ENCODE measurements at regions not wholly inside any gene's neighbourhood (a gene's known extent, or its start where the extent isn't known, plus 50 kb on each side); places are given as distances from the start of the nearest gene placed in this dataset.
"Not testable (repeated sequence)": the region's sequence is repeated elsewhere in the genome, so short reads cannot be mapped to it uniquely, and the experiment has no call there.

DNA sequence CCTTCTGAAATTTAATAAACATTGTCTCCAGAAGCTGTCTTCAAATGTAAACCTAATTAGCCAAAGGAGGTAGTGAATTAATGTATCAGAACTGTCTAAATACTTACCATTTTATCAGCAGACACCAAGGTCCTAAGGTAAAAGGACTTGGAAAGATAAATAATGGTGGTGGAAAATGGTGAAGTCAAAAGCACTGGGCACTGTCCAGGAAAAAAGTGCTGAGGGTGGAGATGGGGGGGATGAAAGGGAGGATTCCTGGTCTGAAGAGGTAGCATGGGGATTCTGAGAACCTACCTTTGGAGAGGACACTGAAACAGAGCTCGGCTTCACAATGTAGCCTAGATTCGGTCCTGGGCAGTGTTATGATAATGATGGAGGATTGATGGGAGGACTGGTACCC, 149.0 kb upstream of the DPH6 start:
- TF ChIP-seq POLR2A (IDR thresholded peaks at IDR 0.05; ENCODE audit: low read depth, low read length), result no peak
- DNase-seq (ENCODE audit: insufficient read length, low spot score) (no peak), FAIRE-seq (no peak)

DNA sequence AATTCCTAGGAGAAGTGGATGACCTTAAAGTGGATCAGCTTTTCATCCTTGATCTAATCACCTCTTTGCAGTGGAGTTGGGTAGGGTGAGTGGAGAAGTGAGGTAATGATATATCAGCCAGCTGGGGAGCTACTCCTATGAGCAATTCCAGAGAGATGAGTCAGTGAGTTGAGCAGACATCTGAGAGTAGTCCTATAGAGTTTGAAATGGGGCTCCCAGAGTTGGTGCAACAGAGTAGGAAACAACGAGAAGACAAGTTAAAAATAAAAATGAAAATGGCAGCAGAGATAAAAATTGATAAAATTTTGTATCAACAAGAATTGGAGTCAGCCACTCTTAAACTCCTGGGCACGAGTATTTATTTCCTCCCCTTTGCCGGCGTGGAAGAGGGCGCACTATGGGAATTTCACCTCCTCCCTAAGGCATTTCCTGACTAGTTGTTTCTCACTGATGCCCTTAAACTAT, 150.8 kb upstream of the DPH6 start:
- no peak for TF ChIP-seq POLR2A (IDR thresholded peaks at IDR 0.05; ENCODE audit: low read depth, low read length)
- DNase-seq (ENCODE audit: insufficient read length, low spot score), result peak; percentile 59
- peak; percentile 98 for FAIRE-seq

- TF ChIP-seq POLR2A (IDR thresholded peaks at IDR 0.05; ENCODE audit: low read depth, low read length), result no peak
- FAIRE-seq (peak; percentile 80), DNase-seq (ENCODE audit: insufficient read length, low spot score) (no peak)
These were observed 151.8 kb upstream of the DPH6 start for GRCh38 chr15:35697549-35698299.

GRCh38 chr15:35698331-35698730, 152.4 kb upstream of the DPH6 start:
- no peak for TF ChIP-seq POLR2A (IDR thresholded peaks at IDR 0.05; ENCODE audit: low read depth, low read length)
- DNase-seq (ENCODE audit: insufficient read length, low spot score), result no peak
- no peak for FAIRE-seq

GRCh38 chr15:35698966-35699575, 153.1 kb upstream of the DPH6 start:
- no peak for DNase-seq (ENCODE audit: insufficient read length, low spot score)
- peak; percentile 74 for FAIRE-seq
- no peak for TF ChIP-seq POLR2A (IDR thresholded peaks at IDR 0.05; ENCODE audit: low read depth, low read length)

DNA sequence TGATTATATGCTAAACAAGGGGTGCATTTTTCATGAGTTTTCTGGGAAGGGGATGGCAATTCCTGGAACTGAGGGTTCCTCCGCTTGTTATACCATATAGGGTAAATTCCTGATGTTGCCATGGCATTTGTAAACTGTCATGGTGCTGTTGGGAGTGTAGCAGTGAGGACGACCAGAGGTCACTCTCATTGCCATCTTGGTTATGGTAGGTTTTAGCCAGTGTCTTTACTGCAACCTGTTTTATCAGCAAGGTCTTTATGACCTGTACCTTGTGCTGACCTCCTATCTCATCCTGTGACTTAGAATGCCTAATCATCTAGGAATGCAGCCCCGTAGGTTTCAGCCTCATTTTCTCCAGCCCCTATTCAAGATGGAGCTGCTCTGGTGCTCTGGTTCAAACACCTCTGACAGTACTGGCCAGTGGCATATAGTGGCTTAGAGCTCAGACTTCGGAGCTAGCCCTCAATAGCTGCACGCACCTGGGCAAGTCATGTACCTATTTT, 154.2 kb upstream of the DPH6 start:
- not testable (repeated sequence) for FAIRE-seq; DNase-seq (ENCODE audit: insufficient read length, low spot score)

DNA sequence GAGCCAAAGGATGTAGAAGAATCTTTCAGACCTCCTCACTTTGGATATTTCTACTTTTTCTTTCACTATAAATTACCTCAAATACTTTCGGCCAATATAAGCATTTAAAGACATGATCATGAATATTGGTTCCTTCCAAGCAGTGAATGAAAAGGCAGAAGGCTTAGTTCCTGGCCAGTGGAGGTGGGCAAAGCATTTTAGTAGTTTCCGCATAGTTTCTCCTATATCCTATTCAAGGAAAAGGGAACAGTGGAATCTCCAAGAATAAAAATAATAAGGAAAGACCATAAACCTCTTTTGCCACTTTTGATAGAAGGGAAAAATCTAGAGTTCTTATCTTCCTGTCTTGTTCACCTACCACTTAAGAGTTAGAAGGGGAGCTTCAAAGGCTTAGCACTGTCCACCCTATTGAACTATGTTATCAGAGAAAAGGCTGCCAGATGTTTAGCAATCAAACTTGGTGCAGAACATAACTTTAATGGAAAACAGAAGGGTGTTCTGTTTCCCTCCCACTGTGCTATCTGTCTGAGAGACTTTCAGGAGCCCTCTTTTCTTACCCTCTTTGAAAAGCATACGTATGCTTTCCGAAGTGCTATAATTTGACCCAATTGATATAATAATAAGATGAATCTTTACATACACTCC, 155.6 kb upstream of the DPH6 start:
- no peak for FAIRE-seq
- no peak for DNase-seq (ENCODE audit: insufficient read length, low spot score)
- TF ChIP-seq POLR2A (IDR thresholded peaks at IDR 0.05; ENCODE audit: low read depth, low read length), result no peak

DNA sequence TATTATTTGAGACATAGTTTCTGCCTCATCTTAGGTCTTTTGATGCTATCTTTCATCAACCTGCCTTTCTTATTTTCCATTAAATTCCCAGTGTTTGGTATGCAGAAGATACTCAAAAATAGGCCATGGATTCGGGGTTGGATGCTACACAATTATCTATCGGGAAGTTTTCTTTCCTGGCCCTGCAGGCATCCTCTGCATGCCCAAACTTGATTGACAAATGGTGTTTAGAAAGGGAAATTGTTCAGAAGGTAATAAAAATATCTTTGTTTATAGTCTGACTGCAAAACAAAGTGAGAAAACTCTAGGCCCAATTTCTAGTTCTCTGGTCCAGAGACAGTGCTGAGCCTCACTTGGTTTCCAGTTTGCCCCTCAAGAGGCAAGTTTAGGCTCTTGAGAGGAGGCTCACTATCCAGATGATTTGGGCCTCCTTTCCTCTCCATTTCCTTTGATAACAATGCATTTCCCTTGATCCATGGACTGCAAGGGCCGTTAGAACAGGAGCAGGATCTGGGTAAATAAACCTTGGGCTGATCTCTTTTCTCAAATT, 157.1 kb upstream of the DPH6 start:
- DNase-seq (ENCODE audit: insufficient read length, low spot score), result no peak
- TF ChIP-seq POLR2A (IDR thresholded peaks at IDR 0.05; ENCODE audit: low read depth, low read length), result no peak
- FAIRE-seq, result no peak

GRCh38 chr15:35705030-35705883, 159.3 kb upstream of the DPH6 start:
- DNase-seq (ENCODE audit: insufficient read length, low spot score), result no peak
- peak; percentile 53 for FAIRE-seq
- no peak for TF ChIP-seq POLR2A (IDR thresholded peaks at IDR 0.05; ENCODE audit: low read depth, low read length)

DNA sequence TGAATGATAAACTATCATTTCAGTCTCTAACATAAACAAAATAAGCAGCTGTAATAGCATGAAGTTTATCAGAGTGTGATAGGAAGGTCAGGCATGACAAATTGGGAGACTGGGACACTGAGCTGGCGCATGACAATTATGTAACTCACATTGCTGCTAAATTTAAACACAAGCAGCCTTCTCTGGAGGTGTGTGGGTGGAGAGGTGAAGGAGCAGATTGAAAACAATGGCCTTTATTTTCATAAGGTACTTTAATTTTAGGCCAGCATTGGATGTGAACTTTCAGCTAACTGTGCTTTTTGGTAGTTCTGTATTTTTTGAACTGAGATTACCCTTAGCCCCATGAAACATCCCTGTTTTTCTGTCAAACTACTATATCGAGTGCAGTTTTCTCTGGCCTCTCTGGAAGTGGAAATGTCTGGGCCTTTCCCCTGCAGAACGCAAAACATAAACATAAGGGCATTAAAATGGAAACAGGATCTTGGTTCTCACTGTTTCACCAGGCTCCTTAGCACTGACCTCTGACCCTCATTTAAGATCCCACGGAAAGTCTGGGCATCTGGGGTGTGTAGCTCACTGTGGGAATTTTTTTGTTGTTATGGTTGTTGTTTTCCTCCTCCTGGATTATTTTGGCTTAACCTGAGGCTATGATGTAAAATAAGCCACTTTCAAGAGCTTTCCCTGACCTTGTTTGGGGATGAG, 160.1 kb upstream of the DPH6 start:
- TF ChIP-seq POLR2A (IDR thresholded peaks at IDR 0.05; ENCODE audit: low read depth, low read length), result no peak
- FAIRE-seq (peak; percentile 68), DNase-seq (ENCODE audit: insufficient read length, low spot score) (no peak)

DNA sequence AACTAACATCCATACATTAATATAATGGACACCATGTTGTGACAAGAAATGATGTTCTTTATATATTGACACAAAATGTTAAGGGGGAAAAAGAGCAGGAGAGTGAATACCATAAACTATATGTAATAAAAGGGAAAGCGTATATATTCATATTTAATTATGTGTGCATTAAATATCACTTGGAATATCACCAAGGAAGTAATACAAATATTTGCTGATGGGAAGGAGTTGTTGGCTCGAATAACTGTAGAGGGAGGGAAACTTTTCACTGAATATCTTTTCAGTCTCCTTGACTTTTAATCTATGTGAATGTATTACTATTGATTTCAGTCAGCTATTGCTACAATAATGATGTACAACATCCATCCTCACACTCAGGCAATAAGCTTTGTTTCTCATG, 167.0 kb upstream of the DPH6 start:
- no peak for FAIRE-seq
- DNase-seq (ENCODE audit: insufficient read length, low spot score), result no peak
- no peak for TF ChIP-seq POLR2A (IDR thresholded peaks at IDR 0.05; ENCODE audit: low read depth, low read length)

DNA sequence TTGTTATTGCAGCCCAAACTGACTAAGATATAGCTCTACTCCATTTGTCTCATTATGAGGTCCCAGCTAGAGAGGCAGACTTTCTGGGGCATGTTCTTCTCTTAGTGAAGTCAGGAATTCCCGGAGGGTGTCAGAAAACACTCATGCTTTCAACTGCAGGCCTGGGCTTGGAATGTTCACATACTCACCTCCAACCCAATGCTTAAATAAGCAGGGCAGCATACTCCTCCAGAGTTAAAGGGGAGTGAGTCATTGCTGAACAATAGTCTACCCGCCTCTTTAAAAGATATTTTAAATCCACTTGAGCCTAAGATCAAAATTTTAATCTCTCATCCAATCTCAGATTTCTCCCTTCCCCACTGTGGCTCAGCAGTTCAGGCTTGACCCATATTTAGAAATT, 167.8 kb upstream of the DPH6 start:
- no peak for TF ChIP-seq POLR2A (IDR thresholded peaks at IDR 0.05; ENCODE audit: low read depth, low read length)
- DNase-seq (ENCODE audit: insufficient read length, low spot score) (no peak), FAIRE-seq (peak; percentile 95)

GRCh38 chr15:35717721-35718120, 171.8 kb upstream of the DPH6 start:
- FAIRE-seq (no peak), DNase-seq (ENCODE audit: insufficient read length, low spot score) (no peak)
- TF ChIP-seq POLR2A (IDR thresholded peaks at IDR 0.05; ENCODE audit: low read depth, low read length), result no peak

Data from H54 (cell line).